WTC11 (cell line): ENCODE measurements at regions not wholly inside any gene's neighbourhood (a gene's known extent, or its start where the extent isn't known, plus 50 kb on each side); places are given as distances from the start of the nearest gene placed in this dataset.

Experiments used
- ATAC-seq: fragments of 200-7000 bp; cut with Tn5 transposase; 2 replicates; pipeline ENCODE4 v1.10.0; 2021; ENCODE audit warnings: mild to moderate bottlenecking, moderate library complexity
- CTCF ChIA-PET: fragments of 300-600 bp; sonication (Branson Sonifier 250); formaldehyde crosslinking; loops from one replicate; lab custom pipeline; 2021; ENCODE audit warnings: antibody characterized with exemption; lab: Charles Lee
- POLR2A ChIA-PET: fragments of 350-600 bp; sonication (Branson Sonifier 250); formaldehyde crosslinking; loops from one replicate; lab custom pipeline; 2021; ENCODE audit warnings: antibody characterized with exemption; lab: Charles Lee
- DNase-seq: peaks from one replicate; pipeline ENCODE4 v3.0.0; 2021; ENCODE audit warnings: low spot score
- H3K27ac Mint-ChIP-seq: 2 replicates; pipeline ENCODE4 v1.8.0; 2021; ENCODE audit warnings: mixed read lengths
- H3K27me3 Mint-ChIP-seq: 2 replicates; pipeline ENCODE4 v1.8.0; 2021; ENCODE audit warnings: low read depth, mild to moderate bottlenecking, moderate library complexity, mixed read lengths
- H3K36me3 Mint-ChIP-seq: 2 replicates; pipeline ENCODE4 v1.8.0; 2021; ENCODE audit warnings: mixed read lengths
- H3K4me1 Mint-ChIP-seq: 2 replicates; pipeline ENCODE4 v1.8.0; 2022; ENCODE audit warnings: mixed read lengths
- H3K4me3 Mint-ChIP-seq: 2 replicates; pipeline ENCODE4 v1.8.0; 2021; ENCODE audit warnings: mild to moderate bottlenecking, moderate library complexity, mixed read lengths
- H3K9me3 Mint-ChIP-seq: 2 replicates; pipeline ENCODE4 v1.8.0; 2021; ENCODE audit warnings: mixed read lengths
- ESRRA ChIP-seq: sonication (generic); formaldehyde crosslinking; IDR thresholded peaks from 2 replicates; pipeline ENCODE4 v1.8.1; 2022; ENCODE audit warnings: mild to moderate bottlenecking, missing genetic modification reagents, borderline replicate concordance
- ETV6 ChIP-seq: sonication (generic); formaldehyde crosslinking; IDR thresholded peaks from 2 replicates; pipeline ENCODE4 v1.8.1; 2022; ENCODE audit warnings: mild to moderate bottlenecking, missing genetic modification reagents
- FOXJ3 ChIP-seq: sonication (generic); formaldehyde crosslinking; IDR thresholded peaks from 2 replicates; pipeline ENCODE4 v1.9.0; 2021; ENCODE audit warnings: missing genetic modification reagents, mild to moderate bottlenecking, borderline replicate concordance
- FOXP1 ChIP-seq: sonication (generic); formaldehyde crosslinking; IDR thresholded peaks from 2 replicates; pipeline ENCODE4 v1.8.0; 2022; ENCODE audit warnings: missing genetic modification reagents, mild to moderate bottlenecking, moderate library complexity, borderline replicate concordance
- GTF2I ChIP-seq: fragments of 250-450 bp; sonication (Bioruptor Pico); conservative IDR thresholded peaks from 2 replicates; pipeline ENCODE4 v1.4.0; 2021; ENCODE audit warnings: mild to moderate bottlenecking
- HMGA2 ChIP-seq: fragments of 250-450 bp; sonication (Bioruptor Pico); IDR thresholded peaks from 2 replicates; pipeline ENCODE4 v1.4.0; 2021; ENCODE audit warnings: mild to moderate bottlenecking, moderate library complexity
- NFE2L1 ChIP-seq: sonication (generic); formaldehyde crosslinking; IDR thresholded peaks from 2 replicates; pipeline ENCODE4 v1.8.1; 2023; ENCODE audit warnings: missing genetic modification reagents
- NR1H2 ChIP-seq: sonication (generic); formaldehyde crosslinking; IDR thresholded peaks from 2 replicates; pipeline ENCODE4 v1.9.0; 2021; ENCODE audit warnings: mild to moderate bottlenecking, moderate library complexity, missing genetic modification reagents
- RELA ChIP-seq: sonication (generic); formaldehyde crosslinking; IDR thresholded peaks from 2 replicates; pipeline ENCODE4 v1.8.1; 2022; ENCODE audit warnings: missing genetic modification reagents, mild to moderate bottlenecking, borderline replicate concordance
- TCF7 ChIP-seq: sonication (generic); formaldehyde crosslinking; IDR thresholded peaks from 2 replicates; pipeline ENCODE4 v1.8.0; 2022; ENCODE audit warnings: mild to moderate bottlenecking, low read depth, missing genetic modification reagents, moderate library complexity
- TEAD1 ChIP-seq: sonication (generic); formaldehyde crosslinking; IDR thresholded peaks from 2 replicates; pipeline ENCODE4 v1.8.0; 2022; ENCODE audit warnings: mild to moderate bottlenecking, missing genetic modification reagents
- ZNF121 ChIP-seq: sonication (generic); formaldehyde crosslinking; IDR thresholded peaks from 2 replicates; pipeline ENCODE4 v1.8.0; 2023; ENCODE audit warnings: missing genetic modification reagents
- ZNF263 ChIP-seq: sonication (generic); formaldehyde crosslinking; IDR thresholded peaks from 2 replicates; pipeline ENCODE4 v1.8.1; 2022; ENCODE audit warnings: low read depth, mild to moderate bottlenecking, moderate library complexity, missing genetic modification reagents
- ZNF671 ChIP-seq: fragments of 250-450 bp; sonication (Bioruptor Pico); IDR thresholded peaks from 2 replicates; pipeline ENCODE4 v1.8.0; 2021; ENCODE audit warnings: mild to moderate bottlenecking
- TF ChIP-seq, protein P1 (sequence below): sonication (generic); formaldehyde crosslinking; IDR thresholded peaks from 2 replicates; pipeline ENCODE4 v1.8.1; 2023; ENCODE audit warnings: mild to moderate bottlenecking, missing genetic modification reagents
- TF ChIP-seq, protein P2 (sequence below): sonication (generic); formaldehyde crosslinking; conservative IDR thresholded peaks from 2 replicates; pipeline ENCODE4 v1.8.1; 2022; ENCODE audit warnings: mild to moderate bottlenecking, missing genetic modification reagents
- TF ChIP-seq, protein P3 (sequence below): sonication (generic); formaldehyde crosslinking; IDR thresholded peaks from 2 replicates; pipeline ENCODE4 v1.8.1; 2022; ENCODE audit warnings: mild to moderate bottlenecking, missing genetic modification reagents, moderate library complexity, borderline replicate concordance
- TF ChIP-seq, protein P4 (sequence below): sonication (generic); formaldehyde crosslinking; IDR thresholded peaks from 2 replicates; pipeline ENCODE4 v1.8.0; 2022; ENCODE audit warnings: mild to moderate bottlenecking, missing genetic modification reagents
- TF ChIP-seq, protein P5 (sequence below): sonication (generic); formaldehyde crosslinking; IDR thresholded peaks from 2 replicates; pipeline ENCODE4 v1.8.0; 2022; ENCODE audit warnings: mild to moderate bottlenecking, missing genetic modification reagents
- TF ChIP-seq, protein P6 (sequence below): sonication (generic); formaldehyde crosslinking; IDR thresholded peaks from 2 replicates; pipeline ENCODE4 v1.8.1; 2022; ENCODE audit warnings: mild to moderate bottlenecking, moderate library complexity, missing genetic modification reagents
- TF ChIP-seq, protein P7 (sequence below): sonication (generic); formaldehyde crosslinking; IDR thresholded peaks from 2 replicates; pipeline ENCODE4 v1.8.0; 2022; ENCODE audit warnings: mild to moderate bottlenecking, missing genetic modification reagents

DNA sequence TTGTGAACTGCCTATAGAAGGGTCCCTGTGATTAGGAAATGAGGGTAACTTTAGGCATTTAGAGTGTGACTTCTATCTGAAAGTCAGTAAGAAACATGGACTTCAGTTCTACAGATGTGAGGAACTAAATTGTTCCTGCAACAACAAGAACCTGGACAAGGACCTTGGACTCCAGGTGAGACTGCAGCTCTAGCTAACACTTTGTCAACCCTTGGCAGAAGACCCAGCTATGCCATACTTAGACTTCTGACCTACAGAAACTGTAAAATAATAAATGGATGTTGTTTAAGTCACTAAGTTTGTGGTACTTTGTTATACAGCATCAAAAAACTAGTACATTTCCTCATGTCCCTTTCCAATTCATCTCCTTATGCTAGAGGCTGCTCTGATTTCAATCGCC lies 580.8 kb downstream of the IQCM start:
- TF ChIP-seq, protein P1, sequence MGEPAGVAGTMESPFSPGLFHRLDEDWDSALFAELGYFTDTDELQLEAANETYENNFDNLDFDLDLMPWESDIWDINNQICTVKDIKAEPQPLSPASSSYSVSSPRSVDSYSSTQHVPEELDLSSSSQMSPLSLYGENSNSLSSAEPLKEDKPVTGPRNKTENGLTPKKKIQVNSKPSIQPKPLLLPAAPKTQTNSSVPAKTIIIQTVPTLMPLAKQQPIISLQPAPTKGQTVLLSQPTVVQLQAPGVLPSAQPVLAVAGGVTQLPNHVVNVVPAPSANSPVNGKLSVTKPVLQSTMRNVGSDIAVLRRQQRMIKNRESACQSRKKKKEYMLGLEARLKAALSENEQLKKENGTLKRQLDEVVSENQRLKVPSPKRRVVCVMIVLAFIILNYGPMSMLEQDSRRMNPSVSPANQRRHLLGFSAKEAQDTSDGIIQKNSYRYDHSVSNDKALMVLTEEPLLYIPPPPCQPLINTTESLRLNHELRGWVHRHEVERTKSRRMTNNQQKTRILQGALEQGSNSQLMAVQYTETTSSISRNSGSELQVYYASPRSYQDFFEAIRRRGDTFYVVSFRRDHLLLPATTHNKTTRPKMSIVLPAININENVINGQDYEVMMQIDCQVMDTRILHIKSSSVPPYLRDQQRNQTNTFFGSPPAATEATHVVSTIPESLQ (CRISPR knock-in tag): no peak
- TF ChIP-seq, protein P2, sequence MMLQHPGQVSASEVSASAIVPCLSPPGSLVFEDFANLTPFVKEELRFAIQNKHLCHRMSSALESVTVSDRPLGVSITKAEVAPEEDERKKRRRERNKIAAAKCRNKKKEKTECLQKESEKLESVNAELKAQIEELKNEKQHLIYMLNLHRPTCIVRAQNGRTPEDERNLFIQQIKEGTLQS (CRISPR knock-in tag): no peak
- no peak for TF ChIP-seq FOXP1 (CRISPR knock-in tag)
- TF ChIP-seq NFE2L1 (CRISPR knock-in tag): no peak
- no peak for TF ChIP-seq ZNF263 (CRISPR knock-in tag)
- no peak for TF ChIP-seq ETV6 (CRISPR knock-in tag)
- TF ChIP-seq ZNF121 (CRISPR knock-in tag): no peak
- no peak for TF ChIP-seq NR1H2 (CRISPR knock-in tag)
- TF ChIP-seq GTF2I: no peak
- TF ChIP-seq, protein P3, sequence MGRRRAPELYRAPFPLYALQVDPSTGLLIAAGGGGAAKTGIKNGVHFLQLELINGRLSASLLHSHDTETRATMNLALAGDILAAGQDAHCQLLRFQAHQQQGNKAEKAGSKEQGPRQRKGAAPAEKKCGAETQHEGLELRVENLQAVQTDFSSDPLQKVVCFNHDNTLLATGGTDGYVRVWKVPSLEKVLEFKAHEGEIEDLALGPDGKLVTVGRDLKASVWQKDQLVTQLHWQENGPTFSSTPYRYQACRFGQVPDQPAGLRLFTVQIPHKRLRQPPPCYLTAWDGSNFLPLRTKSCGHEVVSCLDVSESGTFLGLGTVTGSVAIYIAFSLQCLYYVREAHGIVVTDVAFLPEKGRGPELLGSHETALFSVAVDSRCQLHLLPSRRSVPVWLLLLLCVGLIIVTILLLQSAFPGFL (CRISPR knock-in tag): no peak
- TF ChIP-seq, protein P4, sequence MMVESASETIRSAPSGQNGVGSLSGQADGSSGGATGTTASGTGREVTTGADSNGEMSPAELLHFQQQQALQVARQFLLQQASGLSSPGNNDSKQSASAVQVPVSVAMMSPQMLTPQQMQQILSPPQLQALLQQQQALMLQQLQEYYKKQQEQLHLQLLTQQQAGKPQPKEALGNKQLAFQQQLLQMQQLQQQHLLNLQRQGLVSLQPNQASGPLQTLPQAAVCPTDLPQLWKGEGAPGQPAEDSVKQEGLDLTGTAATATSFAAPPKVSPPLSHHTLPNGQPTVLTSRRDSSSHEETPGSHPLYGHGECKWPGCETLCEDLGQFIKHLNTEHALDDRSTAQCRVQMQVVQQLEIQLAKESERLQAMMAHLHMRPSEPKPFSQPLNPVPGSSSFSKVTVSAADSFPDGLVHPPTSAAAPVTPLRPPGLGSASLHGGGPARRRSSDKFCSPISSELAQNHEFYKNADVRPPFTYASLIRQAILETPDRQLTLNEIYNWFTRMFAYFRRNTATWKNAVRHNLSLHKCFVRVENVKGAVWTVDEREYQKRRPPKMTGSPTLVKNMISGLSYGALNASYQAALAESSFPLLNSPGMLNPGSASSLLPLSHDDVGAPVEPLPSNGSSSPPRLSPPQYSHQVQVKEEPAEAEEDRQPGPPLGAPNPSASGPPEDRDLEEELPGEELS (CRISPR knock-in tag): no peak
- no peak for TF ChIP-seq HMGA2 (CRISPR knock-in tag)
- TF ChIP-seq ESRRA (CRISPR knock-in tag): no peak
- TF ChIP-seq, protein P5, sequence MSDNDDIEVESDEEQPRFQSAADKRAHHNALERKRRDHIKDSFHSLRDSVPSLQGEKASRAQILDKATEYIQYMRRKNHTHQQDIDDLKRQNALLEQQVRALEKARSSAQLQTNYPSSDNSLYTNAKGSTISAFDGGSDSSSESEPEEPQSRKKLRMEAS: no peak
- CTCF ChIA-PET: no interaction called here
- ATAC-seq (no peak), DNase-seq (no peak)
- no peaks in the 10 kb centered on the region for H3K27me3 Mint-ChIP-seq
- no peaks in the 10 kb centered on the region for H3K4me1 Mint-ChIP-seq
- no peaks in the 10 kb centered on the region for H3K36me3 Mint-ChIP-seq
- H3K9me3 Mint-ChIP-seq: no peaks in the 10 kb centered on the region; the same call in 1 of the 2 replicates
- no peak overlapping the region for H3K4me3 Mint-ChIP-seq
- H3K27ac Mint-ChIP-seq: no peak overlapping the region
- POLR2A ChIA-PET: no interaction called here

DNA sequence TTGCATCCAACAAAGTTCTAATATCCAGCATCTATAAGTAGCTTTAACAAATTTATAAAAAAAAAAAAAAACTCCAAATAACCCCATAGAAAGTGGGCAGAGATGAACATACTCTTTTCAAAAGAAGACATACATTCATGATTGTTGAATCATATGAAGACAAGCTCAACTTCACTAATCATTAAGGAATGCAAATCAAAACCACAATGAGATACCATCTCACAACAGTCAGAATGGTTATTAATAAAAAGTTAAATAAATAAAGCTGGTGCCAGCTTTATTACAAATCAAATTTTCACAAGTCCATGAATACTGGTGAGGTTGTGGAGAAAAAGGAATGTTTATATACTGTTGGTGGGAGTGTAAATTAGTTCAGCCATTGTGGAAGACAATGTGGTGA lies 592.0 kb downstream of the IQCM start:
- ChIA-PET CTCF (no interaction called here), POLR2A (no interaction called here)
- Mint-ChIP-seq H3K4me1 (no peaks in the 10 kb centered on the region), H3K27me3 (peaks cover 4% of the 10 kb centered on the region; the same call in 1 of the 2 replicates), H3K4me3 (no peak overlapping the region), H3K9me3 (peaks cover 60% of the 10 kb centered on the region)
- ATAC-seq (no peak), DNase-seq (no peak)
- TF ChIP-seq FOXJ3 (CRISPR knock-in tag) (no peak), TEAD1 (no peak), TCF7 (CRISPR knock-in tag) (no peak), RELA (CRISPR knock-in tag) (no peak), NR1H2 (CRISPR knock-in tag) (no peak), ZNF263 (CRISPR knock-in tag) (no peak), ZNF671 (CRISPR knock-in tag) (no peak)
- TF ChIP-seq, protein P6, sequence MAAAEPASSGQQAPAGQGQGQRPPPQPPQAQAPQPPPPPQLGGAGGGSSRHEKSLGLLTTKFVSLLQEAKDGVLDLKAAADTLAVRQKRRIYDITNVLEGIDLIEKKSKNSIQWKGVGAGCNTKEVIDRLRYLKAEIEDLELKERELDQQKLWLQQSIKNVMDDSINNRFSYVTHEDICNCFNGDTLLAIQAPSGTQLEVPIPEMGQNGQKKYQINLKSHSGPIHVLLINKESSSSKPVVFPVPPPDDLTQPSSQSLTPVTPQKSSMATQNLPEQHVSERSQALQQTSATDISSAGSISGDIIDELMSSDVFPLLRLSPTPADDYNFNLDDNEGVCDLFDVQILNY (CRISPR knock-in tag): no peak
- TF ChIP-seq, protein P7, sequence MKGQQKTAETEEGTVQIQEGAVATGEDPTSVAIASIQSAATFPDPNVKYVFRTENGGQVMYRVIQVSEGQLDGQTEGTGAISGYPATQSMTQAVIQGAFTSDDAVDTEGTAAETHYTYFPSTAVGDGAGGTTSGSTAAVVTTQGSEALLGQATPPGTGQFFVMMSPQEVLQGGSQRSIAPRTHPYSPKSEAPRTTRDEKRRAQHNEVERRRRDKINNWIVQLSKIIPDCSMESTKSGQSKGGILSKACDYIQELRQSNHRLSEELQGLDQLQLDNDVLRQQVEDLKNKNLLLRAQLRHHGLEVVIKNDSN (CRISPR knock-in tag): no peak
- TF ChIP-seq, all 79 proteins: peak for 0
- Mint-ChIP-seq H3K36me3 (peaks cover 21% of the 10 kb centered on the region), H3K27ac (no peak overlapping the region)
